ENCODE measurements at regions not wholly inside any gene's neighbourhood (a gene's known extent, or its start where the extent isn't known, plus 50 kb on each side); places are given as distances from the start of the nearest gene placed in this dataset.

DNA sequence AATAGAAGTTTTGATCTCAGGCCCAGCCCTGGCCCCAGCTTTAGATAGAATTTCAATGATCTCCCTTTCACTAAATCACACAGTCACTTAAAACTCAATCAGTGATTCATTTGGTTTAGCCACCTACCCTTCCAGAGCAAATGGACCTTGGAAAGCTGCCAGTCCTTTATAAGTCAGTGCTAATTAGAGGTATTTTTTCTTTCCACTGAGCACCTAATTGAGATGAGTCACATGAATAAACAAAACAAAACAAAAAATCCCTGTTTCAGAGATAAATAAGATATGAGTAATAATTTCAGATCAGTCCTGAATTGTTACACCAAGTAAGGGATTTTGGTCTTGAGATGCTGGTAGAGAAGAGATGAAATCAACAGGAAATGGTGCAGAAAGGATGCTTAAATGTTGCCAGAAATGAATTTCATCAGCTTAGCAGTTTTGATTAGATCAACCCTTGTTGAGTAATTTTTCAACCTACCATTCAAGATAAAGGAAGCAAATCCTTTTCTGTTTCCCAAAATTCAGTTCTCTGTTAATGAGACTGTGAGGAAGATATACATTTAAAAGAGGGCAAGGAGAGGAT lies 352.0 kb upstream of the COL8A1 start:
- Histone ChIP-seq H3K4me1 (no peaks in the 10 kb centered on the region), H3K36me3 (no peaks in the 10 kb centered on the region), H3K27me3 (no peaks in the 10 kb centered on the region), H3K4me3 (no peak overlapping the region), H3K27ac (no peak overlapping the region), H3K9me3 (no peaks in the 10 kb centered on the region)
- no peak for TF ChIP-seq POLR2A (IDR thresholded peaks at IDR 0.05)
- no peak for TF ChIP-seq EP300 (IDR thresholded peaks at IDR 0.05)
- TF ChIP-seq, protein P1, sequence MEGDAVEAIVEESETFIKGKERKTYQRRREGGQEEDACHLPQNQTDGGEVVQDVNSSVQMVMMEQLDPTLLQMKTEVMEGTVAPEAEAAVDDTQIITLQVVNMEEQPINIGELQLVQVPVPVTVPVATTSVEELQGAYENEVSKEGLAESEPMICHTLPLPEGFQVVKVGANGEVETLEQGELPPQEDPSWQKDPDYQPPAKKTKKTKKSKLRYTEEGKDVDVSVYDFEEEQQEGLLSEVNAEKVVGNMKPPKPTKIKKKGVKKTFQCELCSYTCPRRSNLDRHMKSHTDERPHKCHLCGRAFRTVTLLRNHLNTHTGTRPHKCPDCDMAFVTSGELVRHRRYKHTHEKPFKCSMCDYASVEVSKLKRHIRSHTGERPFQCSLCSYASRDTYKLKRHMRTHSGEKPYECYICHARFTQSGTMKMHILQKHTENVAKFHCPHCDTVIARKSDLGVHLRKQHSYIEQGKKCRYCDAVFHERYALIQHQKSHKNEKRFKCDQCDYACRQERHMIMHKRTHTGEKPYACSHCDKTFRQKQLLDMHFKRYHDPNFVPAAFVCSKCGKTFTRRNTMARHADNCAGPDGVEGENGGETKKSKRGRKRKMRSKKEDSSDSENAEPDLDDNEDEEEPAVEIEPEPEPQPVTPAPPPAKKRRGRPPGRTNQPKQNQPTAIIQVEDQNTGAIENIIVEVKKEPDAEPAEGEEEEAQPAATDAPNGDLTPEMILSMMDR (IDR thresholded peaks at IDR 0.05): no peak
- no peak for TF ChIP-seq POLR2AphosphoS5 (IDR thresholded peaks at IDR 0.05)
- no peak for ATAC-seq

DNA sequence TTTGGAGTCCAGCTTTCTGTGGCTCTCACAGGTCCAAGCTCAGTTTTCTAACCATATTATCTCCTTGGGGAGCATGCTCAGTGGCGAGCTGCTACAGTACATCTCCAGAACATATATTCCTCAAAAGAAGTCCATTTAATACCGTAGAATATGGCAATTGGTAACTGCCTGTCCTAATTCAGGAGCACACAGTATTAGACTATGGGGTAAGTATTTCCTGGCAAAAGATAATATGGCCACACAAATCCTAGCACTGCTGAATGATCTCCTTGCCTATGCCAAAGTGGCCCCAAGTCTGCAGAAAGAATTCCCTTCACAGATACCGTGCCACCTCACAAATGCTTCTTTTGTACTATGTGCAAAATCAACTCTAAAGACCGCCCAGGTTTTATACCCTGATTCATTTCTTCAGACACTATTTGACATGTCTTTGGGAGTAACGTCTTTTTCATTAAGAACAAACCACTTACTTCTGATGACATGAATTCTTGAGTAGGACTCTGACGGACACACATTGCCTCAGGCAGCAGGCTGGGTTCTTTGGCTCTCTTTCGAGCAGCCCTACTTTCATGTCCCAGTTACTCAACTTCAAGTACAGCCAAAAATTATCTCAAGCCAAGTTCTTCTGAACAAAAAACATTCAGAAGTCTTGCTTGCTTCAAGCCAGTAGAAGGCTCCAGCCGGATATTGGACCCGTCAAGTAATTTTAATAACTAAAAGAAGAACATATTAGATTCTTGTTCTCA lies 368.3 kb upstream of the DCBLD2 start:
- 40 to 69% methylated on average over 8 to 9 of the region's 9 CpGs for WGBS, 2 donors (ENCODE audit: low coverage in 1 of 2)
- ATAC-seq: peak; percentile 89
- no peak overlapping the region for H3K27ac ChIP-seq

DNA sequence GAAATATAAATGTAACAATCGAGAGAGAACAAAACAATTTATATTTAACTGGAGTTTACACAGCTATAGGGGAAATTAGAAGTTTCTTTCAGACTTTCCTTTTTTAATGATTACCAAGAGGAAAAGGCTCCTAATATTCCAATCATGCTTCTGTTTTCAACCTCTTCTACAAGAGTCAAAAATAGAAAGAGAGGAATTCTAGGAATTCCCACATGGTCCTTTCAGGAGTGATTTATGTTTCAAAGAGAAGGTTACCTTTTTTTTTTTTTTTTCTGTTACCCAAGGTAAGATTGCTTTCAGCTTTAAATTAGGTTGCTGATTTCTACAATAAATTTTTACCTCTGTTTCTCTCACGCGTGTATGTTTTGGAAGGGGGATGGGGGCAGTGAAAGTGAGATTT lies 355.3 kb upstream of the DCBLD2 start:
- H3K36me3 ChIP-seq: no peaks in the 10 kb centered on the region
- no peak for TF ChIP-seq EP300 (IDR thresholded peaks at IDR 0.05)
- no peak for TF ChIP-seq POLR2AphosphoS5 (IDR thresholded peaks at IDR 0.05)
- TF ChIP-seq, protein P1 (IDR thresholded peaks at IDR 0.05): no peak
- no peak for TF ChIP-seq POLR2A (IDR thresholded peaks at IDR 0.05)
- no peak overlapping the region for H3K27ac ChIP-seq
- ATAC-seq: no peak
- no peaks in the 10 kb centered on the region for H3K4me1 ChIP-seq
- H3K27me3 ChIP-seq: no peaks in the 10 kb centered on the region
- H3K9me3 ChIP-seq: peaks cover 0 to 3% (median 0%) of the 10 kb centered on the region in 3 donors
- 56 to 67% methylated on average over 3 of the region's 3 CpGs for WGBS, 2 donors (ENCODE audit: low coverage in 1 of 2)
- no peak overlapping the region for H3K4me3 ChIP-seq

More for the DNA sequence above, 368.3 kb upstream of the DCBLD2 start:
- no peaks in the 10 kb centered on the region for H3K36me3 ChIP-seq
- no peaks in the 10 kb centered on the region for H3K9me3 ChIP-seq
- no peaks in the 10 kb centered on the region for H3K4me1 ChIP-seq
- H3K27me3 ChIP-seq: no peaks in the 10 kb centered on the region
- TF ChIP-seq, protein P1 (IDR thresholded peaks at IDR 0.05): no peak
- TF ChIP-seq POLR2AphosphoS5 (IDR thresholded peaks at IDR 0.05) (no peak), POLR2A (IDR thresholded peaks at IDR 0.05) (no peak)
- H3K4me3 ChIP-seq: no peak overlapping the region

DNA sequence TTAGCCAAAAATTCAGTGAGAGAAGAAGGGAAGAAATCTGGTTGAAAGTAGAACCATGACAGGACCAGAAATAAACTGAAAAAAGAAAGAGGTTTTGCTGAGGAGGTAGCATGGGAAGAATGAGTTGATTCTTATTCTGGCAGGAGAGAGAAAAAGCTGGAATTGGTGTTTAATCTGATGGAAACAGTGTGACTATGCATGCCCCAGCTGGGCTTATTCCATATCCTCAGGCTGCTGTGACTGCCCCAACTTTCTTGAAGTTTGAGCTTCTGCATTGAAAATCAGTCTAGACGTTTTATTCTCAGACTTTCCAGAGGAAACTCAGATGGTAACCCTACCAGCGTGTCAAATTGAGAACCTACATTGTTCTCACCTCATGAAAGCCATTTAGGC lies 352.5 kb upstream of the DCBLD2 start:
- H3K9me3 ChIP-seq: peaks cover 0 to 3% (median 0%) of the 10 kb centered on the region in 3 donors
- no peak for ATAC-seq
- H3K36me3 ChIP-seq: no peaks in the 10 kb centered on the region
- no peak overlapping the region for H3K27ac ChIP-seq
- no peak overlapping the region for H3K4me3 ChIP-seq
- WGBS, 2 donors (ENCODE audit: low coverage in 1 of 2): 25 to 61% methylated on average over 2 of the region's 2 CpGs
- TF ChIP-seq EP300 (IDR thresholded peaks at IDR 0.05) (no peak), POLR2AphosphoS5 (IDR thresholded peaks at IDR 0.05) (no peak), POLR2A (IDR thresholded peaks at IDR 0.05) (no peak)
- TF ChIP-seq, protein P1 (IDR thresholded peaks at IDR 0.05): no peak
- no peaks in the 10 kb centered on the region for H3K27me3 ChIP-seq
- H3K4me1 ChIP-seq: peaks cover 4 to 14% (median 4%) of the 10 kb centered on the region in 3 donors

DNA sequence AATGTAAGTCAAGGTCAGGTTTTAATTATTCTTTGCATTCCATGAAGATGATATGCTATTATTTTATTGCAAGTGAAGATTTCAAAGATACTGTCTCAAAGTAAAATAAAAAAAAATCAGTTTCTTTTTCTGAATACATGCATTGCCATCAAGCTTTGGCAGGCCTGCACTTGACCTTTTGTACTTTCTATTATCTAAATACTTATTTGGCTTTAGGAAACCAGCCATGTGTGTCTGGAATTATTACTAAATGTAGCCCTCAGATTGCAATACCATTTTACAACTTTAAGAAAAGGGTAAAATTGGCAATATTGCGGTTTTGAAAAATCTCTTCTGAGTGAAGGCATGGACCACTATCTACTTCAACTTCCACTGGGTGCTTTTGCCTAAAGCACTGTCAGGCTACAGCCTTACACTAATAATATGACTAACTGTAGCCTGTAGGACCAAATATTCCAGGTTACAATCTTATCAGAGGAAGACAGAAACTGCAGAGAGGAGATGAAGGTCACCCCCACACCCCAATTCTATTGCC lies 349.4 kb upstream of the DCBLD2 start:
- 29 to 86% methylated on average over 1 of the region's 1 CpG for WGBS, 2 donors (ENCODE audit: low coverage in 1 of 2)
- TF ChIP-seq EP300 (IDR thresholded peaks at IDR 0.05) (no peak), POLR2A (IDR thresholded peaks at IDR 0.05) (no peak), POLR2AphosphoS5 (IDR thresholded peaks at IDR 0.05) (no peak)
- TF ChIP-seq, protein P1 (IDR thresholded peaks at IDR 0.05): no peak

More for the DNA sequence above, 349.4 kb upstream of the DCBLD2 start:
- no peaks in the 10 kb centered on the region for H3K36me3 ChIP-seq
- H3K27ac ChIP-seq: no peak overlapping the region
- H3K9me3 ChIP-seq: no peaks in the 10 kb centered on the region
- no peak for ATAC-seq
- H3K4me3 ChIP-seq: no peak overlapping the region
- peaks cover 4 to 14% (median 4%) of the 10 kb centered on the region in 3 donors for H3K4me1 ChIP-seq
- H3K27me3 ChIP-seq: no peaks in the 10 kb centered on the region

Data from gastroesophageal sphincter (tissue), 4 donors.